Stimulated activated naive CD8-positive, alpha-beta T cell treated with anti-CD3 and anti-CD28 coated beads, Interleukin-15, amount 100 ng/mL, for 72 hours (primary cell): ENCODE measurements at regions not wholly inside any gene's neighbourhood (a gene's known extent, or its start where the extent isn't known, plus 50 kb on each side); places are given as distances from the start of the nearest gene placed in this dataset.
A peak's percentile ranks its signal among the peaks of the same experiment; 100 is the strongest.

ENCODE experiments used
- ATAC-seq: fragments of 150-1000 bp; cut with Tn5 transposase; 2 replicates; pipeline ENCODE4 v1.10.0; 2021; ENCODE audit warnings: mild to moderate bottlenecking, moderate library complexity
- DNase-seq, 2 donors: peaks; one replicate each; pipeline ENCODE4 v3.0.0; 2021 to 2022
- H3K27ac Mint-ChIP-seq, 2 donors: one replicate each; pipeline ENCODE4 v1.8.0; 2022; ENCODE audit warnings: mild to moderate bottlenecking in 2 of 2, mixed read lengths in 2 of 2, moderate library complexity in 2 of 2
- H3K27me3 Mint-ChIP-seq: one replicate; pipeline ENCODE4 v1.8.0; 2022; ENCODE audit warnings: mixed read lengths
- H3K4me1 Mint-ChIP-seq: one replicate; pipeline ENCODE4 v1.8.0; 2022; ENCODE audit warnings: mild to moderate bottlenecking, mixed read lengths
- H3K4me3 Mint-ChIP-seq, 2 donors: one replicate each; pipeline ENCODE4 v1.8.0; 2022; ENCODE audit warnings: mild to moderate bottlenecking in 2 of 2, mixed read lengths in 2 of 2, moderate library complexity in 1 of 2
- H3K9me3 Mint-ChIP-seq, 2 donors: one replicate each; pipeline ENCODE4 v1.8.0; 2022; ENCODE audit warnings: mixed read lengths in 2 of 2

- Mint-ChIP-seq H3K4me1 (no peaks in the 10 kb centered on the region), H3K9me3 (no peaks in the 10 kb centered on the region), H3K27ac (peak overlapping the region; percentile 31 to 43), H3K27me3 (peaks cover 49% of the 10 kb centered on the region), H3K4me3 (no peak overlapping the region)
- ATAC-seq (no peak), DNase-seq (no peak)
Measured at GRCh38 chr1:29896791-29897714, 660.7 kb downstream of the PTPRU start.

- H3K27me3 Mint-ChIP-seq: peaks cover 49% of the 10 kb centered on the region
- H3K4me1 Mint-ChIP-seq: no peaks in the 10 kb centered on the region
- no peak overlapping the region for H3K27ac Mint-ChIP-seq
- DNase-seq: no peak
- ATAC-seq: no peak
- no peaks in the 10 kb centered on the region for H3K9me3 Mint-ChIP-seq
- no peak overlapping the region for H3K4me3 Mint-ChIP-seq
Measured at GRCh38 chr1:29896300-29896699, 660.0 kb downstream of the PTPRU start.

- no peaks in the 10 kb centered on the region for H3K4me1 Mint-ChIP-seq
- H3K27ac Mint-ChIP-seq: no peak overlapping the region
- ATAC-seq (no peak), DNase-seq (no peak)
- peaks cover 49% of the 10 kb centered on the region for H3K27me3 Mint-ChIP-seq
- H3K4me3 Mint-ChIP-seq: no peak overlapping the region
- no peaks in the 10 kb centered on the region for H3K9me3 Mint-ChIP-seq
Measured at GRCh38 chr1:29895201-29895600, 658.9 kb downstream of the PTPRU start.

- no peaks in the 10 kb centered on the region for H3K9me3 Mint-ChIP-seq
- no peaks in the 10 kb centered on the region for H3K4me1 Mint-ChIP-seq
- H3K27ac Mint-ChIP-seq: peak overlapping the region in 1 of 2 donors; percentile 30
- peaks cover 49% of the 10 kb centered on the region for H3K27me3 Mint-ChIP-seq
- ATAC-seq: no peak
- no peak overlapping the region for H3K4me3 Mint-ChIP-seq
- DNase-seq: no peak
Measured at GRCh38 chr1:29894311-29894710, 658.0 kb downstream of the PTPRU start.

- ATAC-seq: no peak
- DNase-seq: no peak
- Mint-ChIP-seq H3K4me3 (no peak overlapping the region), H3K9me3 (no peaks in the 10 kb centered on the region), H3K27ac (no peak overlapping the region), H3K27me3 (peaks cover 49% of the 10 kb centered on the region), H3K4me1 (no peaks in the 10 kb centered on the region)
Measured at GRCh38 chr1:29893806-29894205, 657.5 kb downstream of the PTPRU start.

- DNase-seq (no peak), ATAC-seq (no peak)
- Mint-ChIP-seq H3K27ac (no peak overlapping the region), H3K4me1 (no peaks in the 10 kb centered on the region), H3K4me3 (no peak overlapping the region), H3K9me3 (no peaks in the 10 kb centered on the region), H3K27me3 (peaks cover 46% of the 10 kb centered on the region)
Measured at GRCh38 chr1:29893046-29893723, 656.9 kb downstream of the PTPRU start.

- H3K4me1 Mint-ChIP-seq: no peaks in the 10 kb centered on the region
- H3K27me3 Mint-ChIP-seq: peaks cover 37% of the 10 kb centered on the region
- DNase-seq: no peak
- no peak overlapping the region for H3K27ac Mint-ChIP-seq
- no peak for ATAC-seq
- H3K4me3 Mint-ChIP-seq: no peak overlapping the region
- H3K9me3 Mint-ChIP-seq: no peaks in the 10 kb centered on the region
Measured at GRCh38 chr1:29892247-29892646, 655.9 kb downstream of the PTPRU start.

- H3K4me1 Mint-ChIP-seq: no peaks in the 10 kb centered on the region
- H3K27me3 Mint-ChIP-seq: peaks cover 24% of the 10 kb centered on the region
- DNase-seq: no peak
- no peak overlapping the region for H3K4me3 Mint-ChIP-seq
- H3K27ac Mint-ChIP-seq: peak overlapping the region in 1 of 2 donors; percentile 49
- H3K9me3 Mint-ChIP-seq: no peaks in the 10 kb centered on the region
- no peak for ATAC-seq
Measured at GRCh38 chr1:29890201-29890959, 654.1 kb downstream of the PTPRU start.

- no peaks in the 10 kb centered on the region for H3K9me3 Mint-ChIP-seq
- no peak for DNase-seq
- no peak overlapping the region for H3K27ac Mint-ChIP-seq
- H3K4me1 Mint-ChIP-seq: no peaks in the 10 kb centered on the region
- H3K4me3 Mint-ChIP-seq: no peak overlapping the region
- H3K27me3 Mint-ChIP-seq: peaks cover 18% of the 10 kb centered on the region
- ATAC-seq: no peak
Measured at GRCh38 chr1:29889776-29890175, 653.5 kb downstream of the PTPRU start.

GRCh38 chr1:29884740-29885139 is 648.4 kb downstream of the PTPRU start:
- no peak overlapping the region for H3K4me3 Mint-ChIP-seq

GRCh38 chr1:29883986-29884385 is 647.7 kb downstream of the PTPRU start:
- ATAC-seq: no peak
- H3K27ac Mint-ChIP-seq: no peak overlapping the region
- H3K27me3 Mint-ChIP-seq: peaks cover 6% of the 10 kb centered on the region
- no peaks in the 10 kb centered on the region for H3K4me1 Mint-ChIP-seq
- H3K4me3 Mint-ChIP-seq: no peak overlapping the region
- no peaks in the 10 kb centered on the region for H3K9me3 Mint-ChIP-seq
- no peak for DNase-seq

More at GRCh38 chr1:29884740-29885139, 648.4 kb downstream of the PTPRU start:
- ATAC-seq (no peak), DNase-seq (no peak)
- Mint-ChIP-seq H3K9me3 (no peaks in the 10 kb centered on the region), H3K27me3 (peaks cover 6% of the 10 kb centered on the region), H3K4me1 (no peaks in the 10 kb centered on the region), H3K27ac (no peak overlapping the region)

GRCh38 chr1:29883411-29883832 is 647.1 kb downstream of the PTPRU start:
- ATAC-seq (no peak), DNase-seq (no peak)
- H3K9me3 Mint-ChIP-seq: no peaks in the 10 kb centered on the region
- H3K27ac Mint-ChIP-seq: no peak overlapping the region
- H3K4me1 Mint-ChIP-seq: no peaks in the 10 kb centered on the region
- no peak overlapping the region for H3K4me3 Mint-ChIP-seq
- peaks cover 6% of the 10 kb centered on the region for H3K27me3 Mint-ChIP-seq

- Mint-ChIP-seq H3K9me3 (no peaks in the 10 kb centered on the region), H3K27me3 (no peaks in the 10 kb centered on the region), H3K27ac (no peak overlapping the region), H3K4me3 (no peak overlapping the region), H3K4me1 (no peaks in the 10 kb centered on the region)
- no peak for DNase-seq
- no peak for ATAC-seq
Measured at GRCh38 chr1:29880556-29880955, 644.2 kb downstream of the PTPRU start.

GRCh38 chr1:29879217-29879616 is 642.9 kb downstream of the PTPRU start:
- no peak overlapping the region for H3K27ac Mint-ChIP-seq
- no peaks in the 10 kb centered on the region for H3K9me3 Mint-ChIP-seq
- ATAC-seq (no peak), DNase-seq (no peak)
- no peaks in the 10 kb centered on the region for H3K4me1 Mint-ChIP-seq
- no peaks in the 10 kb centered on the region for H3K27me3 Mint-ChIP-seq
- no peak overlapping the region for H3K4me3 Mint-ChIP-seq

GRCh38 chr1:29878501-29878900 is 642.2 kb downstream of the PTPRU start:
- Mint-ChIP-seq H3K27me3 (no peaks in the 10 kb centered on the region), H3K4me3 (no peak overlapping the region), H3K4me1 (no peaks in the 10 kb centered on the region), H3K27ac (no peak overlapping the region), H3K9me3 (no peaks in the 10 kb centered on the region)
- ATAC-seq (no peak), DNase-seq (no peak)

GRCh38 chr1:29876902-29877301 is 640.6 kb downstream of the PTPRU start:
- Mint-ChIP-seq H3K9me3 (no peaks in the 10 kb centered on the region), H3K4me3 (no peak overlapping the region), H3K4me1 (no peaks in the 10 kb centered on the region), H3K27ac (no peak overlapping the region), H3K27me3 (no peaks in the 10 kb centered on the region)
- no peak for DNase-seq
- no peak for ATAC-seq
